ENCODE measurements at regions not wholly inside any gene's neighbourhood (a gene's known extent, or its start where the extent isn't known, plus 50 kb on each side); places are given as distances from the start of the nearest gene placed in this dataset.

GRCh38 chr3:30285188-30286006 is 321.0 kb upstream of the TGFBR2 start:
- no peaks in the 10 kb centered on the region for H3K9me3 ChIP-seq (ENCODE audit: control insufficient read depth in 5 of 5, low read length in 5 of 5)
- H3K36me3 ChIP-seq (ENCODE audit: control insufficient read depth in 5 of 5, insufficient read depth in 5 of 5, low read length in 5 of 5) = no peaks in the 10 kb centered on the region
- peaks cover 6 to 47% (median 21%) of the 10 kb centered on the region in 5 donors for H3K4me1 ChIP-seq (ENCODE audit: control insufficient read depth in 5 of 5, insufficient read depth in 5 of 5, low read length in 5 of 5)
- no peaks in the 10 kb centered on the region for H3K27me3 ChIP-seq (ENCODE audit: control insufficient read depth in 5 of 5, insufficient read depth in 4 of 5, low read length in 5 of 5)
- H3K27ac ChIP-seq (ENCODE audit: low read depth, low read length) = peak overlapping the region; percentile 64
- H3K9ac ChIP-seq (ENCODE audit: low read length in 5 of 5) = no peak overlapping the region
- H3K4me3 ChIP-seq (ENCODE audit: low read depth in 1 of 5, low read length in 5 of 5) = no peak overlapping the region

GRCh38 chr3:30286007-30286669 is 320.3 kb upstream of the TGFBR2 start:
- no peaks in the 10 kb centered on the region for H3K9me3 ChIP-seq (ENCODE audit: control insufficient read depth in 5 of 5, low read length in 5 of 5)
- no peak overlapping the region for H3K9ac ChIP-seq (ENCODE audit: low read length in 5 of 5)
- H3K27me3 ChIP-seq (ENCODE audit: control insufficient read depth in 5 of 5, insufficient read depth in 4 of 5, low read length in 5 of 5) = no peaks in the 10 kb centered on the region
- H3K36me3 ChIP-seq (ENCODE audit: control insufficient read depth in 5 of 5, insufficient read depth in 5 of 5, low read length in 5 of 5) = no peaks in the 10 kb centered on the region
- H3K27ac ChIP-seq (ENCODE audit: low read depth, low read length) = peak overlapping the region; percentile 64
- H3K4me3 ChIP-seq (ENCODE audit: low read depth in 1 of 5, low read length in 5 of 5) = no peak overlapping the region
- H3K4me1 ChIP-seq (ENCODE audit: control insufficient read depth in 5 of 5, insufficient read depth in 5 of 5, low read length in 5 of 5) = peaks cover 6 to 50% (median 21%) of the 10 kb centered on the region in 5 donors

GRCh38 chr3:30286811-30287210 is 319.6 kb upstream of the TGFBR2 start:
- H3K4me1 ChIP-seq (ENCODE audit: control insufficient read depth in 5 of 5, insufficient read depth in 5 of 5, low read length in 5 of 5) = peaks cover 6 to 51% (median 21%) of the 10 kb centered on the region in 5 donors
- peak overlapping the region; percentile 64 for H3K27ac ChIP-seq (ENCODE audit: low read depth, low read length)
- no peaks in the 10 kb centered on the region for H3K27me3 ChIP-seq (ENCODE audit: control insufficient read depth in 5 of 5, insufficient read depth in 4 of 5, low read length in 5 of 5)
- H3K9ac ChIP-seq (ENCODE audit: low read length in 5 of 5) = no peak overlapping the region
- no peaks in the 10 kb centered on the region for H3K9me3 ChIP-seq (ENCODE audit: control insufficient read depth in 5 of 5, low read length in 5 of 5)
- H3K36me3 ChIP-seq (ENCODE audit: control insufficient read depth in 5 of 5, insufficient read depth in 5 of 5, low read length in 5 of 5) = no peaks in the 10 kb centered on the region
- H3K4me3 ChIP-seq (ENCODE audit: low read depth in 1 of 5, low read length in 5 of 5) = no peak overlapping the region

GRCh38 chr3:30288830-30289229 is 317.6 kb upstream of the TGFBR2 start:
- Histone ChIP-seq H3K27ac (ENCODE audit: low read depth, low read length) (peak overlapping the region; percentile 63), H3K9me3 (ENCODE audit: control insufficient read depth in 5 of 5, low read length in 5 of 5) (no peaks in the 10 kb centered on the region), H3K4me1 (ENCODE audit: control insufficient read depth in 5 of 5, insufficient read depth in 5 of 5, low read length in 5 of 5) (peaks cover 6 to 57% (median 25%) of the 10 kb centered on the region in 5 donors), H3K4me3 (ENCODE audit: low read depth in 1 of 5, low read length in 5 of 5) (no peak overlapping the region), H3K9ac (ENCODE audit: low read length in 5 of 5) (no peak overlapping the region), H3K27me3 (ENCODE audit: control insufficient read depth in 5 of 5, insufficient read depth in 4 of 5, low read length in 5 of 5) (no peaks in the 10 kb centered on the region), H3K36me3 (ENCODE audit: control insufficient read depth in 5 of 5, insufficient read depth in 5 of 5, low read length in 5 of 5) (no peaks in the 10 kb centered on the region)

GRCh38 chr3:30289324-30289723 is 317.1 kb upstream of the TGFBR2 start:
- Histone ChIP-seq H3K4me1 (ENCODE audit: control insufficient read depth in 5 of 5, insufficient read depth in 5 of 5, low read length in 5 of 5) (peaks cover 6 to 62% (median 29%) of the 10 kb centered on the region in 5 donors), H3K36me3 (ENCODE audit: control insufficient read depth in 5 of 5, insufficient read depth in 5 of 5, low read length in 5 of 5) (no peaks in the 10 kb centered on the region), H3K27me3 (ENCODE audit: control insufficient read depth in 5 of 5, insufficient read depth in 4 of 5, low read length in 5 of 5) (no peaks in the 10 kb centered on the region), H3K9ac (ENCODE audit: low read length in 5 of 5) (no peak overlapping the region), H3K4me3 (ENCODE audit: low read depth in 1 of 5, low read length in 5 of 5) (no peak overlapping the region), H3K9me3 (ENCODE audit: control insufficient read depth in 5 of 5, low read length in 5 of 5) (no peaks in the 10 kb centered on the region), H3K27ac (ENCODE audit: low read depth, low read length) (peak overlapping the region; percentile 63)

- Histone ChIP-seq H3K4me3 (ENCODE audit: low read depth in 1 of 5, low read length in 5 of 5) (no peak overlapping the region), H3K4me1 (ENCODE audit: control insufficient read depth in 5 of 5, insufficient read depth in 5 of 5, low read length in 5 of 5) (peaks cover 6 to 64% (median 32%) of the 10 kb centered on the region in 5 donors), H3K9me3 (ENCODE audit: control insufficient read depth in 5 of 5, low read length in 5 of 5) (no peaks in the 10 kb centered on the region), H3K36me3 (ENCODE audit: control insufficient read depth in 5 of 5, insufficient read depth in 5 of 5, low read length in 5 of 5) (no peaks in the 10 kb centered on the region), H3K27me3 (ENCODE audit: control insufficient read depth in 5 of 5, insufficient read depth in 4 of 5, low read length in 5 of 5) (no peaks in the 10 kb centered on the region), H3K27ac (ENCODE audit: low read depth, low read length) (peak overlapping the region; percentile 63), H3K9ac (ENCODE audit: low read length in 5 of 5) (no peak overlapping the region)
Measured at GRCh38 chr3:30289766-30290165, 316.6 kb upstream of the TGFBR2 start.

GRCh38 chr3:30290479-30290878 is 315.9 kb upstream of the TGFBR2 start:
- no peaks in the 10 kb centered on the region for H3K36me3 ChIP-seq (ENCODE audit: control insufficient read depth in 5 of 5, insufficient read depth in 5 of 5, low read length in 5 of 5)
- peak overlapping the region; percentile 63 for H3K27ac ChIP-seq (ENCODE audit: low read depth, low read length)
- H3K27me3 ChIP-seq (ENCODE audit: control insufficient read depth in 5 of 5, insufficient read depth in 4 of 5, low read length in 5 of 5) = no peaks in the 10 kb centered on the region
- H3K4me3 ChIP-seq (ENCODE audit: low read depth in 1 of 5, low read length in 5 of 5) = no peak overlapping the region
- no peaks in the 10 kb centered on the region for H3K9me3 ChIP-seq (ENCODE audit: control insufficient read depth in 5 of 5, low read length in 5 of 5)
- H3K4me1 ChIP-seq (ENCODE audit: control insufficient read depth in 5 of 5, insufficient read depth in 5 of 5, low read length in 5 of 5) = peaks cover 6 to 56% (median 29%) of the 10 kb centered on the region in 5 donors
- no peak overlapping the region for H3K9ac ChIP-seq (ENCODE audit: low read length in 5 of 5)

GRCh38 chr3:30292192-30292893 is 314.1 kb upstream of the TGFBR2 start:
- peak overlapping the region; percentile 37 for H3K27ac ChIP-seq (ENCODE audit: low read depth, low read length)
- no peaks in the 10 kb centered on the region for H3K27me3 ChIP-seq (ENCODE audit: control insufficient read depth in 5 of 5, insufficient read depth in 4 of 5, low read length in 5 of 5)
- H3K4me3 ChIP-seq (ENCODE audit: low read depth in 1 of 5, low read length in 5 of 5) = no peak overlapping the region
- H3K9me3 ChIP-seq (ENCODE audit: control insufficient read depth in 5 of 5, low read length in 5 of 5) = no peaks in the 10 kb centered on the region
- no peaks in the 10 kb centered on the region for H3K36me3 ChIP-seq (ENCODE audit: control insufficient read depth in 5 of 5, insufficient read depth in 5 of 5, low read length in 5 of 5)
- no peak overlapping the region for H3K9ac ChIP-seq (ENCODE audit: low read length in 5 of 5)
- H3K4me1 ChIP-seq (ENCODE audit: control insufficient read depth in 5 of 5, insufficient read depth in 5 of 5, low read length in 5 of 5) = peaks cover 0 to 40% (median 23%) of the 10 kb centered on the region in 5 donors

- Histone ChIP-seq H3K27me3 (ENCODE audit: control insufficient read depth in 5 of 5, insufficient read depth in 4 of 5, low read length in 5 of 5) (no peaks in the 10 kb centered on the region), H3K27ac (ENCODE audit: low read depth, low read length) (peak overlapping the region; percentile 73), H3K4me3 (ENCODE audit: low read depth in 1 of 5, low read length in 5 of 5) (peak overlapping the region in 3 of 5 donors; percentile 24 to 41 (median 31)), H3K9me3 (ENCODE audit: control insufficient read depth in 5 of 5, low read length in 5 of 5) (no peaks in the 10 kb centered on the region), H3K36me3 (ENCODE audit: control insufficient read depth in 5 of 5, insufficient read depth in 5 of 5, low read length in 5 of 5) (no peaks in the 10 kb centered on the region), H3K9ac (ENCODE audit: low read length in 5 of 5) (no peak overlapping the region), H3K4me1 (ENCODE audit: control insufficient read depth in 5 of 5, insufficient read depth in 5 of 5, low read length in 5 of 5) (peaks cover 0 to 39% (median 23%) of the 10 kb centered on the region in 5 donors)
Measured at GRCh38 chr3:30293621-30294240, 312.7 kb upstream of the TGFBR2 start.
